ENCODE measurements at regions not wholly inside any gene's neighbourhood (a gene's known extent, or its start where the extent isn't known, plus 50 kb on each side); places are given as distances from the start of the nearest gene placed in this dataset.
A peak's percentile ranks its signal among the peaks of the same experiment; 100 is the strongest.

- DNase-seq (ENCODE audit: low spot score): no peak
Measured at GRCh38 chr18:22102953-22103646, 66.3 kb upstream of the GATA6 start.

GRCh38 chr18:22103647-22104031, 65.8 kb upstream of the GATA6 start:
- intact Hi-C loops (cut with DNase I): no loop called here
- no peak for DNase-seq (ENCODE audit: low spot score)

More at GRCh38 chr18:22102953-22103646, 66.3 kb upstream of the GATA6 start:
- intact Hi-C loops (cut with DNase I): no loop called here

GRCh38 chr18:22106536-22107292, 62.7 kb upstream of the GATA6 start:
- no peak for DNase-seq (ENCODE audit: low spot score)
- intact Hi-C loops (cut with DNase I): no loop called here

- intact Hi-C loops (cut with DNase I): no loop called here
Measured at GRCh38 chr18:22108674-22109073, 60.7 kb upstream of the GATA6 start.

GRCh38 chr18:22109535-22109934, 59.9 kb upstream of the GATA6 start:
- DNase-seq (ENCODE audit: low spot score): no peak
- intact Hi-C loops (cut with DNase I): no loop called here

More at GRCh38 chr18:22108674-22109073, 60.7 kb upstream of the GATA6 start:
- no peak for DNase-seq (ENCODE audit: low spot score)

GRCh38 chr18:22110461-22110924, 58.9 kb upstream of the GATA6 start:
- intact Hi-C loops (cut with DNase I): no loop called here
- DNase-seq (ENCODE audit: low spot score): no peak

GRCh38 chr18:22112215-22112614, 57.2 kb upstream of the GATA6 start:
- intact Hi-C loops (cut with DNase I): no loop called here
- DNase-seq (ENCODE audit: low spot score): no peak

GRCh38 chr18:22113144-22113844, 56.1 kb upstream of the GATA6 start:
- intact Hi-C loops (cut with DNase I): no loop called here
- DNase-seq (ENCODE audit: low spot score): peak; percentile 88

- intact Hi-C loops (cut with DNase I): loop anchor here (5.0 kb wide), 1 partner anchor 48 kb away; no protein-coding TSS in a partner anchor
Measured at GRCh38 chr18:22114526-22115321, 54.7 kb upstream of the GATA6 start.

GRCh38 chr18:22115573-22115972, 53.8 kb upstream of the GATA6 start:
- intact Hi-C loops (cut with DNase I): loop anchor here (5.0 kb wide), 1 partner anchor 47 kb away; no protein-coding TSS in a partner anchor
- no peak for DNase-seq (ENCODE audit: low spot score)

More at GRCh38 chr18:22114526-22115321, 54.7 kb upstream of the GATA6 start:
- no peak for DNase-seq (ENCODE audit: low spot score)

All from cardiac septum (tissue), 1 donor.